OCI-LY7 (cell line): ENCODE measurements at regions not wholly inside any gene's neighbourhood (a gene's known extent, or its start where the extent isn't known, plus 50 kb on each side); places are given as distances from the start of the nearest gene placed in this dataset.

ENCODE experiments used
- BruUV-seq: library from RNA; stranded (reverse); fragments of 400-500 nt; replicated peaks from 2 replicates; lab custom pipeline; 2021; lab: Mats Ljungman, UMichigan
- CTCF ChIA-PET: fragments of 300-600 bp; sonication (Branson Sonifier 250); formaldehyde crosslinking; loops from one replicate; lab custom pipeline; 2022; ENCODE audit warnings: antibody characterized with exemption; ENCODE audit not compliant: unreplicated experiment; lab: Charles Lee
- POLR2A ChIA-PET: fragments of 300-600 bp; sonication (Branson Sonifier 250); formaldehyde crosslinking; loops from one replicate; lab custom pipeline; 2022; ENCODE audit warnings: antibody characterized with exemption; lab: Charles Lee
- DNase-seq: peaks from one replicate; pipeline ENCODE4 v3.0.0-alpha.2; 2015; ENCODE audit warnings: low spot score
- H2AFZ ChIP-seq: fragments of 200-600 bp; sonication (generic), shearing (Covaris generic); 2 replicates; pipeline ENCODE4 v1.6.1; 2014; ENCODE audit warnings: mild to moderate bottlenecking, antibody characterized with exemption, low read length, moderate library complexity
- H3K27ac ChIP-seq: fragments of 200-600 bp; sonication (generic); 2 replicates; pipeline ENCODE4 v1.5.1; 2014; ENCODE audit warnings: mixed run types, low read depth, mild to moderate bottlenecking, moderate library complexity, low read length, inconsistent platforms; ENCODE audit not compliant: poor library complexity, severe bottlenecking
- H3K36me3 ChIP-seq: fragments of 200-600 bp; sonication (generic); 2 replicates; pipeline ENCODE4 v1.6.1; 2014; ENCODE audit warnings: mild to moderate bottlenecking, antibody characterized with exemption, low read length, moderate library complexity, mixed read lengths; ENCODE audit not compliant: insufficient read depth
- H3K4me1 ChIP-seq: fragments of 200-600 bp; sonication (generic); 2 replicates; pipeline ENCODE4 v1.5.1; 2014; ENCODE audit warnings: mild to moderate bottlenecking, low read length; ENCODE audit not compliant: insufficient read depth, poor library complexity, severe bottlenecking
- H3K4me2 ChIP-seq: fragments of 200-600 bp; sonication (generic); 2 replicates; pipeline ENCODE4 v1.6.1; 2014; ENCODE audit warnings: mild to moderate bottlenecking, low read length
- H3K4me3 ChIP-seq: fragments of 200-600 bp; sonication (generic); 2 replicates; pipeline ENCODE4 v1.5.1; 2014; ENCODE audit warnings: mild to moderate bottlenecking, low read depth, low read length; ENCODE audit not compliant: poor library complexity, severe bottlenecking
- H3K79me2 ChIP-seq: fragments of 200-600 bp; sonication (generic); 2 replicates; pipeline ENCODE4 v1.6.1; 2016; ENCODE audit warnings: low read depth, mild to moderate bottlenecking, low read length, moderate library complexity, mixed read lengths; ENCODE audit not compliant: insufficient read depth
- H3K9me2 ChIP-seq: fragments of 200-600 bp; sonication (generic); 2 replicates; pipeline ENCODE4 v1.6.1; 2016; ENCODE audit warnings: mild to moderate bottlenecking, low read length, mixed read lengths; ENCODE audit not compliant: insufficient read depth
- H3K9me3 ChIP-seq: fragments of 200-600 bp; sonication (generic); 2 replicates; pipeline ENCODE4 v1.6.1; 2014; ENCODE audit warnings: mild to moderate bottlenecking, mixed run types, low read length, mixed read lengths
- H4K20me1 ChIP-seq: fragments of 200-600 bp; sonication (generic); 2 replicates; pipeline ENCODE4 v1.6.1; 2014; ENCODE audit warnings: mild to moderate bottlenecking, antibody characterized with exemption, low read length, moderate library complexity, mixed read lengths; ENCODE audit not compliant: insufficient read depth
- EZH2phosphoT487 ChIP-seq: fragments of 200-600 bp; sonication (generic); IDR thresholded peaks from 2 replicates; pipeline ENCODE4 v1.6.1; 2018; ENCODE audit warnings: low read depth, borderline replicate concordance, mild to moderate bottlenecking, mixed run types, antibody characterized with exemption, low read length, moderate library complexity, mixed read lengths
- intact Hi-C: fragments of 100-400 bp; cut with micrococcal nuclease; formaldehyde crosslinking; loops from one replicate; pipeline ENCODE4 v1.10.0; 2022; ENCODE audit not compliant: unreplicated experiment
- TF ChIP-seq, protein P1 (sequence below): fragments of 200-600 bp; sonication (generic); conservative IDR thresholded peaks from 2 replicates; pipeline ENCODE4 v1.5.1; 2014; ENCODE audit warnings: mild to moderate bottlenecking, antibody characterized with exemption, low read length, moderate library complexity, mixed read lengths

DNA sequence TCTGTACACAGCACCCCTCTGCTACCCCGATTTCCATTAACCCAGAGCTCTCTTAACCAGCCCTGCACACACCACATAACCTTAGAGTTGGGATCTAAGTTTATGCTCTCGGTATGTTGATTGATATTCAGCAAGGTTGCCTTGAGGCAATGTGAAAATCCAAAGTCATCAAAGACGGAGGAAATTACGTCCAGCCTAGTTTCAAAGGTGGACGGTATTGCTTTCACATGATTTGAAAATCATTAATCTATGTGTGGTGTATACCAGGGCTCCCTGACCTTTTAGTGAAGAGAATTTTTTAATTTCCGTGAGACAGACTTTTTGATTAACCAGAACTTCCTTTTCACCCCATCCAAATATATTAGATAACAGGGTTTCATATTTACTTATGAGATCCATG, 272.5 kb upstream of the LCORL start:
- Histone ChIP-seq H3K9me2 (no peaks in the 10 kb centered on the region), H3K9me3 (no peaks in the 10 kb centered on the region), H3K36me3 (no peaks in the 10 kb centered on the region), H2AFZ (no peak overlapping the region), H3K4me1 (no peaks in the 10 kb centered on the region), H3K79me2 (no peaks in the 10 kb centered on the region), H4K20me1 (no peaks in the 10 kb centered on the region), H3K4me2 (no peak overlapping the region), H3K27ac (no peak overlapping the region), H3K4me3 (no peak overlapping the region)
- ChIA-PET POLR2A (interaction anchor here (1.5 kb wide), 1 partner anchor 19 kb away, joined by 5 read pairs; no protein-coding TSS in a partner anchor), CTCF (interaction anchor here (1.0 kb wide), 1 partner anchor 14 kb away, joined by 4 read pairs; no protein-coding TSS in a partner anchor)
- BruUV-seq, result no TSS peak
- no peak for DNase-seq
- no peak for TF ChIP-seq EZH2phosphoT487
- TF ChIP-seq, protein P1, sequence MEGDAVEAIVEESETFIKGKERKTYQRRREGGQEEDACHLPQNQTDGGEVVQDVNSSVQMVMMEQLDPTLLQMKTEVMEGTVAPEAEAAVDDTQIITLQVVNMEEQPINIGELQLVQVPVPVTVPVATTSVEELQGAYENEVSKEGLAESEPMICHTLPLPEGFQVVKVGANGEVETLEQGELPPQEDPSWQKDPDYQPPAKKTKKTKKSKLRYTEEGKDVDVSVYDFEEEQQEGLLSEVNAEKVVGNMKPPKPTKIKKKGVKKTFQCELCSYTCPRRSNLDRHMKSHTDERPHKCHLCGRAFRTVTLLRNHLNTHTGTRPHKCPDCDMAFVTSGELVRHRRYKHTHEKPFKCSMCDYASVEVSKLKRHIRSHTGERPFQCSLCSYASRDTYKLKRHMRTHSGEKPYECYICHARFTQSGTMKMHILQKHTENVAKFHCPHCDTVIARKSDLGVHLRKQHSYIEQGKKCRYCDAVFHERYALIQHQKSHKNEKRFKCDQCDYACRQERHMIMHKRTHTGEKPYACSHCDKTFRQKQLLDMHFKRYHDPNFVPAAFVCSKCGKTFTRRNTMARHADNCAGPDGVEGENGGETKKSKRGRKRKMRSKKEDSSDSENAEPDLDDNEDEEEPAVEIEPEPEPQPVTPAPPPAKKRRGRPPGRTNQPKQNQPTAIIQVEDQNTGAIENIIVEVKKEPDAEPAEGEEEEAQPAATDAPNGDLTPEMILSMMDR, result no peak
- intact Hi-C loops, result no loop called here

DNA sequence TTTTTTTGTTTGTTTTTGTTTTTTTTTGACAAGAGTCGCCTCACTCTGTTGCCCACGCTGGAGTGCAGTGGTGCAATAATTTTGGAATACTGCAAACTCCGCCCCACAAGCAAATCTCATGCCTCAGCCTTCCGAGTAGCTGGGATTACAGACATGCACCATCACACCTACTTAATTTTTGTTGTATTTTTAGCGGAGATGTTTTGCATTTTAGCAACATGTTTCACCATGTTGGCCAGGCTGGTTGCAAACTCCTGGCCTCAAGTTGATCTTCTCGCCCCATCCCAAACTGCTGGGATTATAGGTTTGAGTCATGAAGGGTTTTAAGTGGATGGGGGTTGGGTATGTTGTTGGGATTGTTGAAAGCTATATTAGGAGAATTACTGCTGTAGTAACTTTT, 270.9 kb upstream of the LCORL start:
- intact Hi-C loops, result no loop called here
- no TSS peak for BruUV-seq
- Histone ChIP-seq H3K4me1 (no peaks in the 10 kb centered on the region), H3K4me2 (no peak overlapping the region), H2AFZ (no peak overlapping the region), H3K9me2 (no peaks in the 10 kb centered on the region), H3K4me3 (no peak overlapping the region), H3K27ac (no peak overlapping the region), H3K79me2 (no peaks in the 10 kb centered on the region), H3K36me3 (no peaks in the 10 kb centered on the region), H4K20me1 (no peaks in the 10 kb centered on the region), H3K9me3 (no peaks in the 10 kb centered on the region)
- no peak for DNase-seq
- POLR2A ChIA-PET, result interaction anchor here (0.7 kb wide), 1 partner anchor 417 kb away, joined by 4 read pairs; no protein-coding TSS in a partner anchor
- TF ChIP-seq, protein P1, result no peak
- no peak for TF ChIP-seq EZH2phosphoT487
- CTCF ChIA-PET, result no interaction called here

DNA sequence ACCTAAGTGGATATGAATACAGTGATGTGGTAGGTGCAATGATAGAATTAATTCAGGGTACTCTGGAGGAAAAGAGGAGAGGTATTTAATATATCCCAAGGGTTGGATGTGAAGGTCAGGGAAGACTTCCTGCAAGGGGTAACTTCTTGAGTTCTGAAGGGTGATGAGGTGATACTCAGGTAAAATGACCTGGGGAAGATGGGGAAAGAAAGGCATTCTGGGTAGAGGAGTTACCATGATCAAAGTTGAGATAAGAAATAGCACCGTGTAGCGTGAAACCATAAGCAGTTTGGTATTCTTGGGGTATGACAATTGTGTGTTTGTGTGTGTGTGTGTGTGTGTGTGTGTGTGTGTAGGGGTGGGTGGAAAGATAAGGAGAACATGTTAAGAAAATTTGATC, 270.4 kb upstream of the LCORL start:
- BruUV-seq, result no TSS peak
- intact Hi-C loops, result no loop called here
- no peak for TF ChIP-seq EZH2phosphoT487
- TF ChIP-seq, protein P1, result no peak
- H3K4me3 ChIP-seq, result no peak overlapping the region
- no peaks in the 10 kb centered on the region for H3K36me3 ChIP-seq
- H2AFZ ChIP-seq, result no peak overlapping the region
- H3K4me2 ChIP-seq, result no peak overlapping the region
- no peaks in the 10 kb centered on the region for H3K4me1 ChIP-seq
- ChIA-PET POLR2A (no interaction called here), CTCF (no interaction called here)
- H3K27ac ChIP-seq, result no peak overlapping the region
- no peaks in the 10 kb centered on the region for H3K9me2 ChIP-seq
- H3K79me2 ChIP-seq, result no peaks in the 10 kb centered on the region
- no peak for DNase-seq
- H3K9me3 ChIP-seq, result no peaks in the 10 kb centered on the region
- no peaks in the 10 kb centered on the region for H4K20me1 ChIP-seq
